Keratinocyte (primary cell): ENCODE measurements at regions not wholly inside any gene's neighbourhood (a gene's known extent, or its start where the extent isn't known, plus 50 kb on each side); places are given as distances from the start of the nearest gene placed in this dataset.

Experiments
- CTCF ChIP-seq, 3 experiments: IDR thresholded peaks in 1 of 3; conservative IDR thresholded peaks in 1 of 3; optimal IDR thresholded peaks in 1 of 3; 2 replicates in 2 of 3; 3 replicates in 1 of 3; pipeline versions ENCODE3 to v1.5.1; 2011; ENCODE audit warnings: low read length in 3 of 3, mild to moderate bottlenecking in 3 of 3, moderate library complexity in 2 of 3, control low read depth in 1 of 3, inconsistent platforms in 1 of 3; ENCODE audit not compliant: insufficient read depth in 2 of 3; ENCODE audit errors: extremely low read depth in 1 of 3
- EZH2 ChIP-seq: IDR thresholded peaks from one replicate; pipeline ENCODE4 v1.6.1; 2012; ENCODE audit warnings: inconsistent platforms, mild to moderate bottlenecking, low read length, moderate library complexity

- TF ChIP-seq EZH2 (no peak), CTCF (optimal IDR thresholded peaks at IDR 0.05 in 1 of 3, IDR thresholded peaks at IDR 0.05 in 1 of 3, conservative IDR thresholded peaks at IDR 0.05 in 1 of 3; ENCODE audit: extremely low read depth in 1 of 3, insufficient read depth in 2 of 3, low read length in 3 of 3) (no peak)
These were observed 263.4 kb upstream of the SNX7 start for GRCh38 chr1:98398092-98398491.
